SU-DHL-6 (cell line): ENCODE measurements at regions not wholly inside any gene's neighbourhood (a gene's known extent, or its start where the extent isn't known, plus 50 kb on each side); places are given as distances from the start of the nearest gene placed in this dataset.

Source experiments
- H2AFZ ChIP-seq: fragments of 200-600 bp; sonication (generic); 2 replicates; pipeline ENCODE4 v1.6.1; 2014; ENCODE audit warnings: low read depth, mild to moderate bottlenecking, moderate library complexity, mixed read lengths, antibody characterized with exemption, low read length; ENCODE audit not compliant: severe bottlenecking
- H3F3A ChIP-seq: fragments of 200-600 bp; shearing (Covaris generic); 2 replicates; pipeline ENCODE4 v1.6.0; 2016; ENCODE audit warnings: antibody characterized with exemption, mild to moderate bottlenecking; ENCODE audit not compliant: insufficient read depth
- H3K27ac ChIP-seq: fragments of 200-600 bp; sonication (generic); 2 replicates; pipeline ENCODE4 v1.5.1; 2016; ENCODE audit warnings: low read depth, mild to moderate bottlenecking, low read length, moderate library complexity, mixed read lengths
- H3K27me3 ChIP-seq: fragments of 200-600 bp; sonication (generic), shearing (Covaris generic); 2 replicates; pipeline ENCODE4 v1.6.0; 2014; ENCODE audit warnings: mild to moderate bottlenecking, low read length
- H3K36me3 ChIP-seq: fragments of 200-600 bp; sonication (generic); 2 replicates; pipeline ENCODE4 v1.6.1; 2014; ENCODE audit warnings: mild to moderate bottlenecking, low read length, mixed read lengths
- H3K4me2 ChIP-seq: fragments of 300-600, 200-600 bp; shearing (Covaris generic), sonication (generic); 2 replicates; pipeline ENCODE4 v1.6.0; 2014; ENCODE audit warnings: low read length, low read depth, mild to moderate bottlenecking; ENCODE audit not compliant: poor library complexity, severe bottlenecking
- H3K4me3 ChIP-seq: fragments of 200-600 bp; sonication (generic); 2 replicates; pipeline ENCODE4 v1.5.1; 2014; ENCODE audit warnings: antibody characterized with exemption, low read length, mild to moderate bottlenecking, mixed read lengths; ENCODE audit not compliant: insufficient read depth, poor library complexity, severe bottlenecking
- H3K79me2 ChIP-seq: fragments of 200-600 bp; sonication (generic); 2 replicates; pipeline ENCODE4 v1.6.1; 2014; ENCODE audit warnings: mild to moderate bottlenecking, low read length, moderate library complexity; ENCODE audit not compliant: insufficient read depth
- H3K9ac ChIP-seq: fragments of 200-600 bp; sonication (generic); 2 replicates; pipeline ENCODE4 v1.7.0; 2014; ENCODE audit warnings: mild to moderate bottlenecking, low read length
- H3K9me2 ChIP-seq: fragments of 200-600 bp; sonication (generic); replicated peaks from 2 replicates; pipeline ENCODE4 v1.6.1; 2014; ENCODE audit warnings: low read length; ENCODE audit not compliant: insufficient read depth
- H3K9me3 ChIP-seq: fragments of 200-600 bp; sonication (generic); 2 replicates; pipeline ENCODE4 v1.6.1; 2014; ENCODE audit warnings: low read length, mixed read lengths; ENCODE audit not compliant: insufficient read depth
- H4K20me1 ChIP-seq: fragments of 200-600 bp; sonication (generic); 2 replicates; pipeline ENCODE4 v1.6.1; 2014; ENCODE audit warnings: low read depth, mild to moderate bottlenecking, antibody characterized with exemption, low read length, moderate library complexity, mixed read lengths
- CTCF ChIP-seq: fragments of 200-600 bp; sonication (generic); IDR thresholded peaks from one replicate; pipeline ENCODE4 v1.5.1; 2017; ENCODE audit warnings: antibody characterized with exemption, mild to moderate bottlenecking, low read length, moderate library complexity; ENCODE audit not compliant: insufficient read depth, poor library complexity, severe bottlenecking
- EZH2phosphoT487 ChIP-seq: fragments of 200-600 bp; sonication (generic), shearing (Covaris generic); conservative IDR thresholded peaks from 2 replicates; pipeline ENCODE4 v1.6.1; 2018; ENCODE audit warnings: mild to moderate bottlenecking, antibody characterized with exemption, low read length, moderate library complexity, mixed read lengths

GRCh38 chr2:145220496-145220895, 700.6 kb upstream of the ZEB2 start:
- H4K20me1 ChIP-seq, result no peaks in the 10 kb centered on the region
- no peaks in the 10 kb centered on the region for H3K79me2 ChIP-seq
- H3K9me2 ChIP-seq, result no peaks in the 10 kb centered on the region
- H3K9ac ChIP-seq, result no peak overlapping the region
- H3K36me3 ChIP-seq, result no peaks in the 10 kb centered on the region; the same call in 1 of the 2 replicates
- no peaks in the 10 kb centered on the region for H3K27me3 ChIP-seq
- H3K4me2 ChIP-seq, result peak overlapping the region; percentile 40
- H3F3A ChIP-seq, result 0 out of 2 replicates have a peak, but pooled peaks cover 10% of the 10 kb centered on the region
- no peak overlapping the region for H3K4me3 ChIP-seq
- H3K9me3 ChIP-seq, result no peaks in the 10 kb centered on the region
- H2AFZ ChIP-seq, result no peak overlapping the region
- H3K27ac ChIP-seq, result peak overlapping the region; percentile 43
- TF ChIP-seq EZH2phosphoT487 (no peak), CTCF (no peak)

- Histone ChIP-seq H3K9me3 (no peaks in the 10 kb centered on the region), H3K9me2 (no peaks in the 10 kb centered on the region), H3K36me3 (no peaks in the 10 kb centered on the region), H3K27me3 (no peaks in the 10 kb centered on the region), H3F3A (no peaks in the 10 kb centered on the region), H3K79me2 (no peaks in the 10 kb centered on the region), H3K4me3 (no peak overlapping the region), H3K27ac (no peak overlapping the region), H2AFZ (no peak overlapping the region), H4K20me1 (no peaks in the 10 kb centered on the region), H3K9ac (no peak overlapping the region), H3K4me2 (no peak overlapping the region)
- TF ChIP-seq EZH2phosphoT487, result no peak
- no peak for TF ChIP-seq CTCF
Measured at GRCh38 chr2:145207884-145208283, 688.0 kb upstream of the ZEB2 start.

GRCh38 chr2:145206496-145207281, 686.8 kb upstream of the ZEB2 start:
- Histone ChIP-seq H3K9me2 (no peaks in the 10 kb centered on the region), H4K20me1 (no peaks in the 10 kb centered on the region), H3K4me3 (no peak overlapping the region), H3K27me3 (no peaks in the 10 kb centered on the region), H3K9me3 (no peaks in the 10 kb centered on the region), H2AFZ (no peak overlapping the region), H3K27ac (no peak overlapping the region), H3K9ac (no peak overlapping the region), H3K36me3 (no peaks in the 10 kb centered on the region), H3K4me2 (no peak overlapping the region), H3K79me2 (no peaks in the 10 kb centered on the region), H3F3A (no peaks in the 10 kb centered on the region)
- TF ChIP-seq EZH2phosphoT487 (no peak), CTCF (no peak)
